ENCODE measurements at regions not wholly inside any gene's neighbourhood (a gene's known extent, or its start where the extent isn't known, plus 50 kb on each side); places are given as distances from the start of the nearest gene placed in this dataset.

DNA sequence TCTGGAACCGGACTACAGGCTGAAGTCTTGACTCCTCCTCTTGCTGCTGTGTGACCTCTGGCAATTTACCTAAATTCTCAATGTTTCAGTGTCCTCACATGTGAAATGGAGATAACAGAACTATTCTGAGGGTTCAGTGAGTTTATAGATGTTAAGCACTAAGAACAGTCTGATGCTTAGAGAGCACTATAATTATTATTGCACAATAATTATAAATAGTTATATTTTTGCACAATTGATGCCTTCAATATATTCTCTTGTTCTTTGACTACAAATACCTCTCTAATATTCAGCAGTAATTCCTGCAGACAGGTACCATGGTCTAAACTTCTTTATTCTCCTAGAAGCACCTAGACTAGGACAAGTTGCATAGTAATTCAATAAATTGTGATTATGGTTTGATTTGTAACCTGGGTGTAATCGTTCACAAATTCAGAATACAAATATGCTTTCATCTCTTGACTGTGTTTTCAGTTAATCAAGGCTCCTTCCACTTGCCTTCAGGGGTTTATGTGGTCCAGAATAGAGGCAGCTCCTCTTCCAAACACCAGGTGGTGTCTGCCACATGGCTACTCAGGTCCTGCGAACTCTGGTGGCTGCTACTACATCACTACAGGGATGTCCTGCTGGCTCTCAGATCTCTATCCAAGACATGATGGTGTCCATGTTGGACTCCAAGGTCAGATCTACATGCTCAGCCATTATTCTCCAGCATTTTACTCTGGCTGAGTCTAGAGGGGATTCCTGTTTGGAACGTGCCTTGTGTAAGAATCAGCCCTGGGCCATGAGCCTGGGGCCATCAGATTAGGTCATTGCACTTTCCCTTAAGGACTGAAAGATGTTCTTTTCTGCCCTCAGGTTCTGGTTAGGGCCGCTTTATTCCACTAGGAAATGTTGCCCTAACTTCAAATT lies 103.4 kb downstream of the QRFPR start:
- no peak for DNase-seq

DNA sequence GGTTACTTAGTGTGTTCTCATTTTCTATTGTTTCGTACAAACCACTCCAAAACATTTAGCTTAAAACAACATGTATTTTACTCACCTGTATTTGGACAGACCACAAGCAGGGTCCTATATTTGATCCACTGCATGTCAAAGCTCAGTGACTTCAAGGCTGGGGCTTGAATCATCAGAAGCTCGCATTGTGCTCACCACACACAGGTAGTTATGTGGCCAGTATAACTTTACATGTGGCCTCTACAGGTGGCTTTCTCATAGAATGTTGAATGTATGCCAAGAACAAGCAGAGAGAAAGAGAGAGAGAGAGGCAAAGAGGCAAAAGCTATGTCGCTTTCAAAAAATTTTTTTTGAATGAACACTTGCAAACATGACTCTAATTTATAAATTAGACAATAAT lies 107.6 kb downstream of the QRFPR start:
- DNase-seq, result no peak

DNA sequence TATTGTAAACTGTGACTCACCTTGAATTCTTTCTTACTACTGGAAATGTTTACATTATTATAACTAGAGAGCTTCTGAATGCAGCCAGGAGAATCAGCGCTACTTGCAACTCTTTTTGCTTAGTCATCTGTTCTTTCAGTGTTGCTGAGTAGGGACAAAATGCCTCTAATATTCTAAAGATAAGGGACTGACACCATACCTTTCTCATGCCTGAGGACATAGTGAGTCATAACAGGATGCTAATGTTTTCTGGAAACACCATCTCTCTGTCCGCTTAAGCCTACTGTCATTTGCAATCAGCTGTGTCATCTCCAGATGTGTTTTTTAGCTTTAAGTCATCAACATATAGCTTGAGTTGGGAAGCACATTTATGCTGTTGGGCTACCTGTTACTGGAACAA lies 108.3 kb downstream of the QRFPR start:
- DNase-seq, result peak; percentile 46

DNA sequence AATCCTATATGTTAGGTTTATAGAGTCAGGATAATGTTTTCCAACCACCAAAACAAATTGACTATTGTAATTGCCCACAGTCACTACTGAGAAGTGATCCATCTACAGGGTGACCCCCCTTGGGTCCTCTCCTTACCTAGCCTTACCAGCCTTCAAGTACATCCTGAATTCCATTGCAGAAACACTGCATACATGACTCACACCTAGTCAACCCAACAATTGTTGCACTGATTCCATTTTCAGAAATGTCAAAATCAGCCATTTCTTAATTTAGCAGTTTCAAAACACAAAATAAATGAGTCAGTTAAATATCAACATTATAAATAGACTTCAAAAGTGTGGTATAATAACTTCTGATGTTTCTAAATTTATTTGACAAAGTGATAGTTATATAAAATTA lies 106.3 kb upstream of the TNIP3 start:
- DNase-seq, result no peak

DNA sequence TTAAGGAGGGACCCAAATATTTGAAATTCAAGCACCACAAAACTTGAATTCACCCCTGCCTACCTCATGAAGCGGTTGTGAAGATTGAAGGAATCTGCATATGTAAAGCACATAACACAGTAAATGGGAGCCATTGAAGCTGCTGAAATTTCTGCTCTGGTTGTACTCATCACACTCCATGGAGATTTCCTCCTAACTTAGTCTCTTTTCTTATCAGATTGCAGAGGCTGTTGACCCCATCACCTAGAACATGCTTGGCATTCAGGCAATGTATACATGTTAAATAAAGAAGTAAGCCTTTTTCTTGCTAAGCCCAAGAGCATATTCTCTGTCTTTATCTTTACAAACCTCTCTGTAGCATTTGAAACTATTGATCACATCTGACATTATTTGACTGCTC lies 104.9 kb upstream of the TNIP3 start:
- no peak for DNase-seq

DNA sequence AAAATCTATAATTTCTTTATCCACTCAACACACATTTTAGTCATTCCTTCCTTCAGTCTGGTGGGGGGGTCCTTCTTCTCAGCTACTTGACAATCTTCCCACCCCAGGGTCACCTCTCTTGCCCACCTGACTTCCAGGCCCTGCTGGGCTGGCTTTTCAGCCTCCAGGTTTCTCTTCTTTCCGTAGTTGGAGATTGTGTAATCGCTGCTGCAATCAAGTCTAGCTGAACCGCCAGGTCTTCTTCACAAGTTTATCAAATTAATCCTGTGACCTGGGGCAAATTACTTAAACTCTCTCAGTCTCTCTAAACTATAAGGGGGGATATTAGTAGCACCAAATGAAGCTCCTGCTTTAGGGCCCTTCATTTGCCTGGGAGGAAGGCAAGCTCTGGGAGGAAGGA lies 102.9 kb upstream of the TNIP3 start:
- DNase-seq, result no peak

DNA sequence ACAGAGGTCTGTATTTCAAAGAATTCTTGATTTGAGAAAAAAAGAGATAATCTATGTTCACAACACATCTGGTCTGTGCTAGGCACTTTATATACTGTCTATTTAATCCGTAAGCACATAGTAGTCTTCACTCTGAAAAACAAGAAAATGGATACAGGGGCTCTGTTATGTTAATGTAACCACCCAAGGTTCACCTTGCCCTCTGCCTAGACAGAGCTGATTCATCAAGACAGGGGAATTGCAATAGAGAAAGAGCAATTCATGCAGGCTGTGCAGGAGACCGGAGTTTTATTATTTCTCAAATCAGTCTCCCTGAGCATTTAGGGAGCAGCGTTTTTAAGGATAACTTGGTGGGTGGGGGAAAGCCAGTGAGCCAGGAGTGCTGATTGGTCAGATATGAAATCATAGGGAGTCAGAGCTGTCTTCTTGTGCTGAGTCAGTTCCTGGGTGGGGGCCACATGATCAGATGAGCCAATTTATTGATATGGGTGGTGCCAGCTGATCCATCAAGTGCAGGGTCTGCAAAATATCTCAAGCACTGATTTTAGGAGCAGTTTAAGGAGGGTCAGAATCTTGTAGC lies 92.9 kb upstream of the TNIP3 start:
- DNase-seq, result no peak

DNA sequence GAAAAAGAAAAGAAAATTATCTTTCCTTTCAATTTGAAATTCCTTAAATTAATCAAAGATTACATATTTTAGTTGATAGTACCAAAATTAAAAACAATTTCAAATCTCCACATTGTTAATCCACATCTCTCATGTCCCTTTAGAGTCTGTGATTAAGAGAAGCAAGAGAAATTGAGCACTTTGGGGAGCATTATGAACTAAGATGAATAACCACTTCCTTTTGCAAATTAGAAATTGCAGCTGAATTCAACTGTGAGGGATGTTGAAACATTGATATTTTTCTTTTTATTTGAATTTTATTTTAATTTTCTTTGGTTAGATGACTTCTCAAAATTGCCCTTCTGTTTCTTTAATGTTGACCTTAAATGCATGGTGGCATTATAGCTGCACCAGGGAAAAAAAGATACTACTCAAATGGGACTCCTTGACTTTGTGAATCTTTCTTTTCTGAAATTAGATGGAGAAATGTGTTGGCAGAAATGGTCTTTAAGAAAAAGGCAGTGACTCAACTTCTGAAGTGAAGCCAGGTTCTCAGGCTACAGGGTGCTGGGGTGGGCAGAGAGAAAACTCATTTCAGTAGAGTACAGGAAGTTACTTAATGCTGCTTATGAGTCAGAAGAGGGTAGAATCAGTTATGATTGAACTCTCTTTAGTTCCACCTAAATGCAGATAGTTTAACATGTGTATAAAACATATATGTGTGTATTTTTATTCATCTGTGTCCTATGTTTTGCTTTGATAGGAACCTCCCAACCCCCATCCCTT lies 92.0 kb upstream of the TNIP3 start:
- DNase-seq, result peak; percentile 80

DNA sequence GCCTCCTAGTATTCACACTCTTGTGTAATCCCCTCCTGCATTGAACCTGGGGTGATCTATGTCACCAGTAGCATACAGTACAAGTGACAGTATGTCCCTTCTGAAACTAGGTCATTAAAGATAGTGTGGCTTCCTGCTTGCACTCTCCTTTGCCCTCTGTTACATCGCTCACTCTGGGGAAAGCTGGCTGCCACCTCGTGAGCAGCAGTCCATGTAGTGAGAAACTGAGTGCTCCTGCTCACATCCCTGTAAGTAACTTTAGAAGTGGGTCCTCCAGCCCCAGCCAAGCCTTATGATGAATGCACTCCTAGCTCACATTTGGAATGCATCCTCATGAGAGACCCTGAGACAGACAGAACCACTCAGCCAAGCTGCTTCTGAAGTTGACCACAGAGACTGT lies 89.8 kb upstream of the TNIP3 start:
- DNase-seq, result no peak

DNA sequence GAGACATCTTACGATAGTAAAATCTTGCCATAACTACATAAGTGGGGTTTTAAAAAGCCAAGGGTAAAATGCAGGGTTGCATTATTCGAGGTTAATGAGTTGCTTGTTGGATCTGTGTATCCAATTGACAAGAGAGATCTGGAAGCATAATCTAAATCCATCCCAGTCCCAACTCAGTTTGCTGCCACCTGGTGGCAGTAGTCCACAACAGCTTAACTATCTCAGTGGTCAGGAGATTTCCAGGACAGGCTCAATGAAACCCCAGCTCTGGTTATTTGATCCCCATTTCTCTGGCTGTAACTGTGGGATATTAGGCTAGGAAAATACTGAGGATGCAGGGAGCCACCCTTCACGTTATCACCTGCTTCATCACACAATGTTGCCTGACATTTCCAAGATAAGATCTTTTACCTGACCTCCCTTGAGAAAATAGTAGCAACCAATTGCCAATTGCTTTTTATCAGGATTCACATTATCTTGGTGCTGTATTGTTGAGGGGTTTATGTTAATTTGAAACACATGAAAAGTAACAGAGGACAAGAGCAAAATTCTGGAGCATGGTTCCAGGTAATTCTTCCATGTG lies 88.2 kb upstream of the TNIP3 start:
- peak; percentile 42 for DNase-seq

DNA sequence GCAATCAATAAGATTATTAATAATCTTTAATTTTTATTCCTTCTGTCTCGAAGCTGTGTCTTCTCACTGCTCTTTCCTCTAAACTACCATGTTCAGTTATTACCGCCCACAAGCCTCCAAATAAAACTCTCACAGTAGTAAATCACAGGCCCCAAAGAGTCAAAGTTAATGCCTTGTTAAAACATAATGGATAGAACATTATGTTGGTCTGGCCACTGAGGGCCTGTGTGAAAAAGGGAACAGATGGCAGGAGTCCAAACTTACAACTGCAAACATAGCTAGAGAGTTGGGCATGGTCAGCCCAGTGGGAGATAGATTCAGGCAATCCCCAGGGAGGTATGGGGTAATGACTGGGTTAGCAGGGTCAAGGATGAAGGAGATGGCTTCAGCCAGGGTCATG lies 84.6 kb upstream of the TNIP3 start:
- DNase-seq, result no peak

DNA sequence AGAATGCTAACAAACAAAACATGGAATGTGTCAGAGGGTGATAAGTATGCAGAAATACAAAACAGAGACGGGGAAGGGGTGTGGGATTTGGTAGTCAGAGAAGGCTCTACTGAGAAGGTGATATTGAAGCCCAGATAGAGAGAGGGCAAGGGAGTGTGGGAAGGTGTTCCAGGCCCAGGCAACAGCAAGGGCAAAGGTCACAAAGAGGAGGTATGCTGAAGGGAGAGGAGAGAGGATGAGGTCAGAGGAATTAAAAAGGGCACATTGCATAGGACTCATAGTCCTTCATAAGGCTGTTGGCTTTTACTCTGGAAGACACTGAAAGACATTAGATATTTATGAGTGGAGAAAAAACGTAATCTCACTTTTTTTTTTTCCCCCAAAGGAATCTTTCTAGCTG lies 82.6 kb upstream of the TNIP3 start:
- no peak for DNase-seq

DNA sequence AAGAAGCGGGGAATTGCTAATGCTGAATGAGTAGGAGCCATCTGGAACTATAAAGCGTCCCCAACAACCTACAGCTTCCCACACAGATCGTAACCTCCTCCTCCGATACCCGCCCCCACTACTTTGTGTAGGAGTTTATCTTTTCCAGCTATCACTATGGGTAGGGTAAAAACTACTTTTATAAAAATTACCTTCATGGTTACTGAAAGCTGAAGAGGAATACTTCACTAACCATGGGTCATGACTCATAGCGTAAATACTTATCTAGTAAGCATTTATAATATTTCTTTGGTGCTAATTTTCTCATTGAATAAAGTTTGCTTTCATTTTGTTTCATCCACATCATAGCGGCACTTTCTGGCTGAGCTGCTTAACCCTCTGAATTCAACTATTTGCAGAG lies 79.4 kb upstream of the TNIP3 start:
- DNase-seq, result peak; percentile 1

DNA sequence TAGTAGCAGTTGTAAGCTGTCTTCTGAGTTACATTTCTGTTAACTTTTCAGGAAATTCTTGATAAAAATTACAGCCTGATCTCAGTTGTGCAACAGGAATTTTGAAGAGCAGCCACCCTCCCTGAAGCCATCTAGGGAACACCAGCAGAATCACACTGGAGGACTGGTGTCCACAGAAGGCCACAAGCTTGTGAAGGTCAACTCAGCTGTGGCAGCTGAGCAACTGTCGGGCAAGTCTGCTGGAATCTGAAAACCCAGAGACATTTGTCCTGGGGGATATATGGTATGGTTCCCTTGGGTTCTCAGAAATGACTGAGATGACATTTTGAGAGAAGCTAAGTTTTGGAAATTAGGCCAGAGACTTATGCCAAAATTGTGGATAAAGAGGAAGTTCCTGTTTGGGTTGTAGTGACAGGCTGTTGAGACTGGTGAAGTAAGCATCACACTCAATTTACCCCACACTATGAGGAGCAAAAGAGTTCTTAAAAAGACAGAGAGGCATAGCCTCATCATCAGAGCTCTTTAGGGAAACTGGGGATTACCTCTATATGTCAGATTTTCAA lies 78.1 kb upstream of the TNIP3 start:
- no peak for DNase-seq

DNA sequence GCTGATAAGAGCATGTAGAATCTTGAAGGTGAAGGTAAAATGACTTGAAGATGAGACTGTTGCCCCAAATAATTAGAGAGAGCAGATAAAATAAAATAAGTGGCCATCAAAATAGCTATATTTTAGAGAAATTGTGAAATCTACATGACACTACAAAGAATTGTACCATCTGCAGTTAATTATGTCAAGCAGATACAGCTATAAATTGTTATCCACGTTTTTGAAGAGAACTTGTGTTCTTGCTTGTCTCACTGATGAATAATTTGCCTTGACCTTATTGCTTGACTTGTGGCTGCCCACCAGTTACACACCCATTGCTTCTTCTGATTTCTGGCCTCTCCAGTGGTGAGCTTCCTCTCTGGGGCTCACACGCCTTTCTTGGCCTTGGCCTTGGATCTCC lies 75.8 kb upstream of the TNIP3 start:
- no peak for DNase-seq

DNA sequence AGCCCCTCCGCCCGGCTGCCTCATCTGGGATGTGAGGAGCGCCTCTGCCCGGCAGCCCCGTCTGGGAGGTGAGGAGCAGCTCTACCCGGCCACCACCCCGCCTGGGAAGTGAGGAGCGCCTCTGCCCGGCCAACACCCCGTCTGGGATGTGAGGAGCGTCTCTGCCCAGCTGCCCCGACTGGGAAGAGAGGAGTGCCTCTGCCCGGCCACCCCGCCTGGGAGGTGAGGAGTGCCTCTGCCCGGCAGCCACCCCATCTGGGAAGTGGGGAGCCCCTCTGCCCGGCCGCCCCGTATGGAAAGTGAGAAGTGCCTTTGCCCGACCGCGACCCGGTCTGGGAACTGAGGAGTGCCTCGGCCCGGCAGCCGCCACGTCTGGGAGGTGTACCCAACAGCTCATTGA lies 74.3 kb upstream of the TNIP3 start:
- no peak for DNase-seq

DNA sequence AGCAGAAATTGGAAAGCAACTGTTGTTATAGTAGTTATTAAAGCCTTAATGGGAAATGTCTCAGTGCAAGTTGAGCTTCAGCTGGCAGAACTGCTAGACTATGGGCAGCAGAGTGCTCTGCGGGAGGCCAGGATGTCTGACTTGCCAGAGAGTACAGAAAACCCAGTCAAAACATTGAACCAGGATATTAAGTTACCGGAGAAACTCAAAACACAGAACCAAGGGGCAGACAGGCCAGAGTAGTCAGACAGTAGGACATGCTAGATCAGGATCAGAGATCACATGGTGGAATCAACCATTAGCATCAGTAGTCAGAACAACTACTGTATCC lies 72.9 kb upstream of the TNIP3 start:
- no peak for DNase-seq

DNA sequence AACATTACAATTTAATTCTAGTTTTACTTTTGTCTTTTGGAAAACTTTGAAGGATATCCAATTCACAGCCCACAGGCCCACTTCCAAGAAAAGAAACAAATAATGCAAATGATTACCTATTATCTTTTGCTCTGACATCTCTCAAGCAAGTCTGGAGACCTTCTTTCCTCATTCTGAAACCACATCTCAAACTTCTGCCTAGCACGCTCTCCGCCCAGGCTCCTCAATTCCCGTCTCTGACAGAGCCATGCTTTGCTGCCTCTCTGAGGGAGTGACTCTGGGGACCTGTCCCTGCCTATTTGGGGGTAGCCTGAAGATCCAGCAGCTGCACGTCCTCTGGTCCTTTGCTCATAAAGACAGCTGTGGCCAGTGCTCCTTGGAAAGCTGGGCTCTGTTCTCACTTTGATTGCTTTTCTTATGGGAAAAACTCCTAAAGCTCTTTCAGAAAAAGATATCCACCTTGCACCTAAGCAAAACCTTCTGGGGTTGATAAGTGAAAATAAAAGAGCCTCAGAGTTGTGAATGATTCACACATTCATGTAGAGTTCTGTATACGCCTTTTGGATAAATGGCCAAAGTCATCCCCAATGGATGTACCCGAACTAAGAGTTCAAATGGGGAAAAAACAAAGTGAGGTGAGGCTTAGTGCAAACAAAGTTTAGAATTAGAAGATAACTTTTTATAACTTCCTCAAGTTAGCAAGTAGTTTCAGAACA lies 72.4 kb upstream of the TNIP3 start:
- no peak for DNase-seq

DNA sequence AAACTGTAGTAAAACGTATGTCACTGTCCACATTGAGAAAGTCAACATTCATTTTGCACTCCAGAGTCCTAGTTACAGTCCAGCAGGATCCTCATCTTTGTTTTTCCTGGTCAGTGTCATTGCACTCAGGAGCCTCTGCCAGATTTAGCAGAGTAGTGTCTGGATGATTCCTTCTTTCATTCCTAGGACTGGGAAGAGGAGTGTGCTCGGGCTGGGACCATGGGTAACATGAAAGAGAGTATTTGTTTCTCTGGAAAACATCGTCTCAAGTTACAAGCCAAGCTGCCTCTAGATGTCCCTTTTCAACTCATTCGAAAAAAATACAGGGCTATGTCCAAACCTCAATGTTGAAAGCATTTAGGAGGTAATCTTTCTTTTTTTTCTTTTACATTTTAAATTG lies 69.9 kb upstream of the TNIP3 start:
- DNase-seq, result no peak

DNA sequence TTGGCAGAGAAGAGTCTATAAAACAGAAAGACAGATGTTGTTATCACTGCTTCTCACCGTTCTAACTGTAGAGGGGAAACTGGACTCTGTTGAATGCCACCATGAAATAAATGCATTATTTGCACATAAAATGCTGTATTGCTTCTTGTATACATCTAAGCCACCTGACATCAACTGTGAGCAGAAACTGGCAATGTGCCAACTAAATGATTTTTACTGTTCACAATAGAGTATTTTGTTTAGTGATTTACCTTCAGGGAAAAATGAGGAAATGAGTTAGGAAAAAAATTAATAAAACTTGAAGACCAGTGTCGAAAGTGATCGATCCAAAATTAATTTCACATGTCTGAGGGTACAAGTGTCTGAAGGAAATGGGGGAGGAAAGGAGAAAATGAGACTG lies 65.9 kb upstream of the TNIP3 start:
- no peak for DNase-seq

DNA sequence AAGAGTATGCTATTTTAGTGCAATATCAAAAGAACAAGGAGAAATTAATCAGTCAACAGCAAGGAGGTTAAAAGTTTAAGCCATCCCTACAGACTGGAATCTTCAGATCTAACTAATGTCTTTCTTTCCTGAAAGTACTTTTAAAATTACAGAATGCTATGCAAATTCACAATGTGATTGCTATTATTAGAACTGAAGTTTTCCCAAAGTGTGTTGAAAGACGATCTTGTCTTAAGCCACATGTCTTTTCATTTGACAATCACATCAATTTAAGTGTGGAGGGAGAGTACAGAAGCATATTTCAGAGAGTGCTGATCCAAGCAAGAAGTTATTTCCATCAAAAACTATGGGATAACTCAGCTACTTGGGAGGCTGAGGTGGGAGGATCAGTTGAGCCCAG lies 64.7 kb upstream of the TNIP3 start:
- DNase-seq, result no peak

DNA sequence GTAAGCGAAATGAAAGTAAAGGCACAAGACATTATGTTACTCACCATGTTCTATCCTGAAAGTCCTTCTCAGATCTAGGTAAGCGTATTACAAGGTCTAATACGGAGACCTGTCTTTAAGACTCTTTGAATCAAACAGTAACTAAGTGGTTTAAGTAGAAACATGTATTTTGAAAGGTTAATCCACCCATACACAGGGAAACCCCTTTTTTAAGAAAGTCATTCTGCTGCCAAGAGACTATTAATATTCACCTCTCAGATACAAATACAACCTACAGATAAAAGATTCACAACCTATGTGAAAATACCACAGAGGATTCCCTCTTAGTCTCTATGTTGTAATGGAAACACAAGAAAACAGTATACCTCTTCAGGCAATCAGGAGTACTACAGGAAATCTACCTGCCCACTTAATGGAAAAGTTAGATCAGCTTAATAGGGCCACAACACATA lies 63.2 kb upstream of the TNIP3 start:
- DNase-seq, result no peak

DNA sequence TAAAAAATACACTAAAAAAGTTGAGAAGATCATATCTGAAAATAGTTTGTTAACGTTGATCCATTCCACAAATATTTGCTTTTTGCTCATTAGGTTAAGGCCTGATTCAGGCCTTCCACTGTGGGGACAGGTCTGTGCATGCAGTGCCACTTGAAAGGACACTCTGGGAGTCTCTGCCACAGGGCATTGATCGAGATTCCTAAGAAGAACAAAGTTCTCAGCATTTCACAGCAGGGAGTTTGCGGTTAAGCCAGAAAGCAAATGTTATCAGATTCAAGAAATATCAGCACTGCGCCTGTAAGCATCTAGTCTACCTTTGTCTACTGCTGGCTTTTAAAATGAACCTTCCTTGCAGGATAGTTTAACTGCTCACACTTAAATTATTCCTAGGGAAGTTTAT lies 62.2 kb upstream of the TNIP3 start:
- no peak for DNase-seq
